ENCODE measurements at regions not wholly inside any gene's neighbourhood (a gene's known extent, or its start where the extent isn't known, plus 50 kb on each side); places are given as distances from the start of the nearest gene placed in this dataset.

DNA sequence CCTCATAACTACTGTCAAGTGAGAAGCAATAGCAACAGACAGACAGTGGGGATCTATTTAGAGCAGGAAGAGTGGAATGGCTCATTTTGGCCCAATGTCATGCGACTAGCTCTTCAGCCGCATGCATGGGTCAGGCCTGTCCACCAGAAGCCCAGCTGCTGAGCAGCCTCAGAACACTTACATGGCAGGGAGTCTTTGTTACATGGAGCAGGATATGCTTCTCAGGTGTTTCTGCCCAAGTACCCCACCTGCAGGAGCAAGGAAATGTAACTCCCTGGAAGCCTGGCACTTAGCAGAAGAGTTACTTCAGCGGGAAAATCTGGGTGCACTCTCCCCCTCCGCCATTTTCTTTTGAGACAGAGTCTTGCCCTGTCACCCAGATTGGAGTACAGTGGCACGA, 73.5 kb upstream of the ARHGAP5 start:
- DNase-seq (ENCODE audit: low spot score), result no peak

DNA sequence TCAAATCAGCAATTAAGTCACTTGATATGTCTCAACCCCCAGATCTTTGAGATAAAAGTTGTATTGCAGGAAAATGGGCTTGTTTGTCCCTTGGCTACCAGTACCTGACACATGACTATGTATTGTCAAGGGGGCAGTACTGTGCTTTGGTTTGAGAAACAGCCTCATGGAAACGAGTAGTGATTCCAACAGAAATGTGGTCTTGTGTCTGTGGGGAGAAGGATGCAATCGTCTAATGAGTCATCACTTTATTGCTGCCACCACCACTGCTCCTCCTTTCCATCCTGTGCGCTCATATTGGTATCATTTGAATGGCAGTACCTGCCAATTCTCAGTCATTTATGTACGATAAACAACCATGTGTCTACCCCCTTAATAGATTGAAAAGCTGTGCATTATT, 72.8 kb upstream of the ARHGAP5 start:
- no peak for DNase-seq (ENCODE audit: low spot score)

DNA sequence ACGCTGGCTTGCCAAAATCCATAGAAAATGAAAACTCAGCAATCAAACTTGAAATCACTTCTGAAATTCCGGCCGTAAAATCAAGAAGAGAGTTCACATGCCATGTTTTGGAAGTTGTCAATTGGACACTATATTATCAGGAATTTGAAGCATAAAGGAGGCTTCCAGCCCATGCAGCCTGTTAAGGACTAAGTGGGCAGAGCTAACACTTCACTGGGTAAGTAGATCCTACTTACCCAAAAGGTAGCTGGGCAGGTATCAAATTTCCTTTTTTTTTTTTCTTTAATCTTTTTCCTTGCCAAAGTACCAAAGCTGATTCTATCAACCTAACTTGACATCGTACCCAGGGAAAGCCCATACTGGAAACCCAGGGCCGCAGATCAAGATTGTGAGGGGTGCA, 71.5 kb upstream of the ARHGAP5 start:
- DNase-seq (ENCODE audit: low spot score), result no peak

- peak; percentile 34 for DNase-seq (ENCODE audit: low spot score)
These were observed 70.6 kb upstream of the ARHGAP5 start for GRCh38 chr14:32006263-32007110.

DNA sequence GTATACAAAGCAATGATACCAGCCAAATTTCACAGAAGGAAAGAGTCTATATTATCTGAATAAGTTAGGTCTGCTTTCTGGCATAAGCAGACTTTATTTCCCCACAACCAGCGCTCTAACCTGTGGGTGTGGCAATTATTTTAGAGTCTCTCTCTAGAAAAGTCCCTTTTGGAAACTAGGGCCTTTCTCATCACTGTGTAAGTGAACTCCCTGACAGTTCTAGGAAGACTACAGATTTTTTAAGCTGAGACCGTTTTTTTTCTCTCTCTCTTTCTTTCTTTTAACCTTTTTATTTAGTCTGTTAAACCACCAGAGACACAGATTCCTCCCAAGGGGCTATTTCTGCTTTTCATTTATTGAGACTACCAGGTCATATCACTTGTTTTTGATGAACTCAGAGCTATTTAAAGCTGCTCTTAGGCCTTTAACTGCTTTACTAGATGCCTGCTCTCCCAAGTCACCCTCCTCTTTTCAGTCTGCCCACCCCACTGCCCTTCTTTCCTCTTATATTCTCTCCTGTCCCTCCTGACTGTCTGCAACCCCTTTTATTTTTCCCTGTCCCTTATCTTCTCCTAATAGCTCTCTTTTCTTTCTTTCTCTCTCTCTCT, 69.2 kb upstream of the ARHGAP5 start:
- peak; percentile 55 for DNase-seq (ENCODE audit: low spot score)

GRCh38 chr14:32008602-32009193, 68.4 kb upstream of the ARHGAP5 start:
- DNase-seq (ENCODE audit: low spot score), result no peak

DNA sequence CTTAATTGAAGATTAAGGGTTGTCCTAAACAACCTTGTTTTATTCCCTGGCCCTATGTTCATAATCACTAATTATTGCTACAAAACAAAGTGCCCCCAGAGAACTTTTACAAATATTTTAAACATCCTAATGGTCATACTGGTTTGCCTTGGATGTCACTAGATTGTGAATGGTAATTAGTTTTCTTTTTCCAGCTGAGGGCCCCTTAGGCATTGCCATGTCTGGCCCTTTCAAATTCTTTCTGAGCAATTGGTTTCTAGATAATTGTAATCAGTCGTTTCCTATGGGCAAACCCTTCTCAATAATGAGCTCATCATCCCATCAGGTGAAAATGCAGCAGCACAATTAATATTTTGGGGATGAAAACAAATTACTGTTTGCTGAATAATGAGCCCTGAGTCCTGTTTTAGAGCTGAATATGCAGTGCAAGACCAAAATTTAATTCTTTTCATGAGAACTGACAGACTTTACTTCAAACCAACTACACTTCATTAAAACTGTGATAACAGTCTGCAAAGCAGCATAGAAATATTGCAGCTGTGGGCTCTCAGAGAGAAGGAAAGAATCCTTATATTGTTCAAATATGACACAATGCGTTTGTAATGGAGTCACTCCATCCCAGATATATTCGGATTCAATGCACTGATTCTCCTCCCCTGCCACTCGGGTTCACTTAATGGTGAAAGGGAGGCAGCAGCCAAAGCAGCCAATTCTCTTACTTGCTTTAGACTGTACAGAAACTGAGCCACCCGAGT, 67.7 kb upstream of the ARHGAP5 start:
- DNase-seq (ENCODE audit: low spot score), result no peak

DNA sequence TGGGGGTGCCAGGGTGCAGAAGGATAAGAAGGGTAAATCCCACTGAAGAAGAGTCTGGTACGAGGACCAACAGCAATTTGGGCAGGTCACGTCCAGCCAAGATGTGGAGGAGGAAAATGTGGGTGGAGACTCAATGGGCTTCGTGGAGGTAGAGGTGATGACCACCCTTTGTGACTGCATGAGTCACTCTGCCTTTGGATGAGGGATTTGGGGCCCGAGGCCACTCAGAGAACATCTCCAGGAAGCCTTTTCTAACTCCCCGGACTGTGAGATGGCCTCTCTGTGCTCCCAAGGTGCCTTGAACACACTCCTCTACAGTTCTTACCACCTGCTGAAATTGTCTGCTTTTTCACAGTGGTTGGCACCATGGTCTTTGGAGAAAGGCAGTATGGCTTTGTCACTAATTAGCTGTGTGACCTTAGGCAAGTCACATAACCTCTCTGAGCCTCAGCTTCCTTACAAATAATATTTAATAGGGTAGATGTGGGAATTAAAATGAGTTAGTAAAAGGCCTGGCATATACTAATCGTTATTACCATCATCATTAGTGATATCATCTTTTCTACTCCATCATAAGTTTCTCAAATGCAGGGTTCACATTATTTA, 67.0 kb upstream of the ARHGAP5 start:
- DNase-seq (ENCODE audit: low spot score), result no peak

DNA sequence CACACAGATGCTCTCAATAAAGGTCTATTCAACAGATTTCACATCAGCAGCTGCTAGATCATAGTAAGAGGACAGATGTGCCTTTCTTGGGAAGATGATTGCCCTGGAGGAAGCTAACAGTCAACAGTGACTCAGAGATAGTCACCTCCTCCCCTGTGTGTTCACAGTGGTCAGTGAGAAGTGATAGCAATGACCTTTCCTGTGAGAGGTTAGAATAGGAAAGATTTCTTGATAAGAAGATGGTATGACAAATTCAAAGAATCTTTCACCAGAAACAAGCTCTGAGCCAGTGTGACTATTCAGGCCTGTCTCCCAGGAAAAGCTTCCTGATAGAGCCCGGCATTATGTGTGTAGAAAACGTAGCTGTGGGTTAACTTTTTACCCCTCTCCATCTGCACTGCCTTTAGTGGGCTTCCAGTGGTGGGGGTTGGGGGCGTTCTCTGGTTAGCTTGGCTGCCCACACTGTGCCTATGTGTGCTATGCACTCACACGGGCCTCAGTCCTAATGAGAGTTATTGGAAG, 66.4 kb upstream of the ARHGAP5 start:
- DNase-seq (ENCODE audit: low spot score), result no peak

DNA sequence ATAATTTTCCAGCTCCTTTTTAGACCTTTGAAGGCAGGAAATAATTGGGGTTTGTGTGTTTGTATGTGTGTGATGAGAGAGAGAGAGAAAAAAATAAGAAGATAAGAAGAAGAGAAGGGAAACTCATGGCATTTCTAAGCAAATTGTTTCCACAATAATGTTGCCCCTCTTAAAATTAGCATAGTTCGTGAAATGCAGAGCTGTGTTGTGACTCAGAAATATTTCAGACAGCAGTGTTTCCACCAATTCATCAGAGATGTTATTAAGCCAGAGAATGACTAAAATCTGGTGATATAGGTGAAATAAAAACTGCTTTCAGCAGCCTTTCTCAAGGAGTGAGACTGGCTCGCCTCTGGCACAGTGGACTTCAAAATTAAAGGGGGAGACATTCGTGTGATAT, 65.9 kb upstream of the ARHGAP5 start:
- no peak for DNase-seq (ENCODE audit: low spot score)

DNA sequence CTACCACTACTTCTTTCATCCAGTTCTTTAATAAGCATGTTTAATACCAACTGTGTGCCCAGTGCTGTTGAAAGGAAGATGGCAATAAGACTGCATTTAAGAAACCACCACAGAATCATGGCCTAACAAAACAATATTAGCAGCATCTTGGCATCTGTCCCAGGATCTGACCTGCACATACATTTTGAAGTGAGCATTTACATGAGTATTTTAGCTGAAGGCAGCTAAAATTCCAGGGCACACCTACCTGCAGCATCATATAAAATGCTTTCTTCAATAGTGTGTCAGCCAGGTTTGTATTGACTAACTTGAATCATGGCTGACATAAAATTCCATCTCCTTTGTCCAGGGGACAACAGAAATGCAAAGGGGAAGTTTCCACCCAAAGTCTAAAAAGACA, 65.0 kb upstream of the ARHGAP5 start:
- no peak for DNase-seq (ENCODE audit: low spot score)

- DNase-seq (ENCODE audit: low spot score), result no peak
These were observed 64.5 kb upstream of the ARHGAP5 start for GRCh38 chr14:32012571-32012970.

- no peak for DNase-seq (ENCODE audit: low spot score)
These were observed 64.0 kb upstream of the ARHGAP5 start for GRCh38 chr14:32013083-32013482.

DNA sequence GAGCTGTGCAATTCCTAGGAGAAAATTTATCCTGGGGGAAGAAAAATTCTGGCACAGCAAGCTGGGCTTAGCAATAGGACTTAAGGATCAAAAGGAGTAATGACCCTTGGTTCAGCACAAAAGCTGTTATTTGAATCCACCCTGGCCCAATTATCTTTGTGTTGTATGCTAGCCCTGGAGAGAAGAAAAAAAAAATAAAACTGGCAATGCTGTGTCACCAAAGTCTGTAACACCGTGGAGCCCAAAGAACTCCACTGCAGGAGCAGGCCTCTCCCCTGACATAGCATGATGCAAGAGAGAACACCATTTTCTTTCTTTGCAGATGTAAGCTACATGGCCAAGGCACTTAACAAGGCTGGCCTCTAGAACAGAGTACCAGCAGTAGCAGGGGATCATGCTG, 63.0 kb upstream of the ARHGAP5 start:
- DNase-seq (ENCODE audit: low spot score), result peak; percentile 87

DNA sequence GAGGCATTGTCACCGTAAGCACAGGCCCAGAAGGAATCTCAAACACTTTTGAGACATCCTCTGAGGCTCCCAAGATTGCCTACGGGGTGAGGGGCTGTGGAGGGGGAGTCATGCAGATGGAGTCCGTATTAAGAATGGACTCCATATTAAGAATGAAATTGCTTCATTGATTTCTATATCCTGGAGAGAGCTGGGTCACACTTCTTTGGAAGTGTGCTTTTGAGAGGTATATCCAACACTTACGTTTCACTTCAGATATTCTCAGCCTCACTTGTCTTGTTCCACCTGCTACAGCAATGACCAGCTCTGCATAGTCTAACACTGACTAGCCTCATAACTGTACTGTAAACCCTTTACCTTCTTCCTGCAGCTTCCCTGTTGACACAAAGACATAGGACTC, 62.6 kb upstream of the ARHGAP5 start:
- DNase-seq (ENCODE audit: low spot score), result no peak

GRCh38 chr14:32015166-32015565, 61.9 kb upstream of the ARHGAP5 start:
- no peak for DNase-seq (ENCODE audit: low spot score)

GRCh38 chr14:32017587-32017986, 59.5 kb upstream of the ARHGAP5 start:
- no peak for DNase-seq (ENCODE audit: low spot score)

DNA sequence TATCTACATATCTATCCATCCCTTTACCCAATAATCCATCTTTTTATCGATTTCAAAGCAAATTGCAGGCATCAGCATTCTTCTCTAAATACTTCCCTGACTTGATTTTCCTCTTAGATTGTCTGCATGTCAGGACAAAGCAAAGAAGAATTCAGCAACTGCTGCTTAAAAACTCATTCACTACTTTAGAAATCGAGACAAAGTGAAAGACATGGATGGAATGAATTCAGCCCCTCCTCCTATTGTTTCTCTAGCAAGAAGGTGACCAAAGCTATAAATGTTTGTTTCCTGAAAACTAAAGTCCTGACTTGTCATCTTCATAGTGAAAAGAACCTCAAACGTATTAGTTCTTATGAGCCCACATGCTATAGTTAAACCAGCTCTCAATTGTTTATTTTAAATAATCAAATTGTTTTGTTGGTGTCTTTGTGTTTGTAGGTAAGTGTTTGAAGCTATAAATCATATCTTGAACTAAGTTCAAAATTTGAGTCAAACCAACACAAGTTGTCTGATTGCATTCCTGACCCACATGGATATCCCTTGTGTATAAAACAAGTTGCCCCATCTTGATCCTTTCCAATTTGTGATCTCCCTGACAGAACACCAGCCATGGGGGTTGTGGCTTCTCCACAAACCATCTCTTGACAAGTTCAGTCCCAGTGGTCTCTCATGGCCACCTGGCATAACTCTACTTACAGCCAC, 58.6 kb upstream of the ARHGAP5 start:
- DNase-seq (ENCODE audit: low spot score), result no peak

DNA sequence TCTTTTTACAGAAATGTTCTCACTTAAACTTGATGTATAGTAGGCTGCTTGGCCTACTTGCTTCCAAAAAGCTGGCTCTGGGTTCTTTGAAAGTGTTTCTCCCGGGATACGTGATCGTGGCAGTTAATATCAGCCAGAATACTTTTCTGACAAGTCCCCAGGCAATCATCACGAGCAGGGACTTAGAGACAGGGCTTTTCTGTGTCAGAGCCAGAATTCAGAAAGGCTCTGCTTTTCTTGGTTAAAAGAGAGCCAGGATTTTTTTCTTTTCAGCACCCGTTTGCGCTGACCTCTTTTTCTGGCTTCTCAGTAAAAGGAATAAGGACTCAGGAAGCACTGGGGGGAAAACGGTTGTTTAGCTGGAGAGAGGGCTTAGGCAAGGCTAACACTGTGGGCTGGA, 57.8 kb upstream of the ARHGAP5 start:
- DNase-seq (ENCODE audit: low spot score), result peak; percentile 77

GRCh38 chr14:32020882-32021281, 56.2 kb upstream of the ARHGAP5 start:
- DNase-seq (ENCODE audit: low spot score), result no peak

- no peak for DNase-seq (ENCODE audit: low spot score)
These were observed 55.8 kb upstream of the ARHGAP5 start for GRCh38 chr14:32021341-32021740.
